Neuronal stem cell (in vitro differentiated cells): ENCODE measurements at regions not wholly inside any gene's neighbourhood (a gene's known extent, or its start where the extent isn't known, plus 50 kb on each side); places are given as distances from the start of the nearest gene placed in this dataset.

Experiments used
- DNase-seq: peaks from one replicate; pipeline ENCODE4 v3.0.0-alpha.2; 2013; ENCODE audit warnings: low spot score
- H2AFZ ChIP-seq: one replicate; pipeline ENCODE4 v1.6.1; 2013; ENCODE audit warnings: mild to moderate bottlenecking, low read length, inconsistent platforms
- H2AK5ac ChIP-seq: 2 replicates; pipeline ENCODE4 v1.6.1; 2013; ENCODE audit warnings: low read depth, mild to moderate bottlenecking, inconsistent platforms, low read length, moderate library complexity, mixed read lengths
- H2BK120ac ChIP-seq: 2 replicates; pipeline ENCODE4 v1.6.1; 2013; ENCODE audit warnings: low read depth, mild to moderate bottlenecking, inconsistent platforms, low read length, moderate library complexity, mixed read lengths
- H2BK12ac ChIP-seq: one replicate; pipeline ENCODE4 v1.6.1; 2013; ENCODE audit warnings: low read length, inconsistent platforms
- H2BK15ac ChIP-seq: 2 replicates; pipeline ENCODE4 v1.6.1; 2013; ENCODE audit warnings: mild to moderate bottlenecking, low read length, inconsistent platforms, mixed read lengths
- H2BK5ac ChIP-seq: one replicate; pipeline ENCODE4 v1.6.1; 2013; ENCODE audit warnings: inconsistent platforms, mild to moderate bottlenecking, low read length, moderate library complexity
- H3K14ac ChIP-seq: one replicate; pipeline ENCODE4 v1.6.1; 2013; ENCODE audit warnings: low read length, inconsistent platforms
- H3K18ac ChIP-seq: 2 replicates; pipeline ENCODE4 v1.6.1; 2013; ENCODE audit warnings: low read length, inconsistent platforms
- H3K23ac ChIP-seq: 2 replicates; pipeline ENCODE4 v1.6.1; 2013; ENCODE audit warnings: low read depth, mild to moderate bottlenecking, mixed read lengths, low read length, inconsistent platforms; ENCODE audit not compliant: poor library complexity
- H3K27ac ChIP-seq: replicated peaks from 3 replicates; pipeline ENCODE4 v1.5.1; 2013; ENCODE audit warnings: low read length, inconsistent platforms
- H3K27me3 ChIP-seq, 3 experiments: 2 replicates each; pipeline ENCODE4 v1.6.1; 2013; ENCODE audit warnings: low read length in 3 of 3, mild to moderate bottlenecking in 2 of 3, inconsistent platforms in 1 of 3, low read depth in 1 of 3, mixed read lengths in 1 of 3, moderate library complexity in 1 of 3; ENCODE audit not compliant: control insufficient read depth in 3 of 3, insufficient read depth in 3 of 3
- H3K36me3 ChIP-seq, 2 donors: replicated peaks in 1 of 2; 2 replicates each; pipeline ENCODE4 v1.6.1; 2013; ENCODE audit warnings: low read length in 2 of 2; ENCODE audit not compliant: control insufficient read depth in 2 of 2, insufficient read depth in 2 of 2
- H3K4ac ChIP-seq: 2 replicates; pipeline ENCODE4 v1.6.1; 2013; ENCODE audit warnings: inconsistent platforms, mild to moderate bottlenecking, low read length, moderate library complexity
- H3K4me1 ChIP-seq, 2 donors: 1 replicate in 1 of 2; 2 replicates in 1 of 2; pipeline ENCODE4 v1.6.1; 2013; ENCODE audit warnings: low read length in 2 of 2, low read depth in 1 of 2; ENCODE audit not compliant: control insufficient read depth in 2 of 2, insufficient read depth in 1 of 2
- H3K4me2 ChIP-seq: one replicate; pipeline ENCODE4 v1.6.1; 2013; ENCODE audit warnings: mild to moderate bottlenecking, low read length, inconsistent platforms; ENCODE audit not compliant: insufficient read depth, poor library complexity, severe bottlenecking
- H3K4me3 ChIP-seq, 2 donors: 2 replicates each; pipeline ENCODE4 v1.5.1; 2013; ENCODE audit warnings: low read length in 2 of 2, mild to moderate bottlenecking in 2 of 2, inconsistent platforms in 1 of 2, moderate library complexity in 1 of 2
- H3K79me1 ChIP-seq: one replicate; pipeline ENCODE4 v1.6.1; 2013; ENCODE audit warnings: low read depth, mild to moderate bottlenecking, inconsistent platforms, low read length, moderate library complexity
- H3K9ac ChIP-seq: one replicate; pipeline ENCODE4 v1.6.1; 2013; ENCODE audit warnings: mild to moderate bottlenecking, low read depth, low read length, inconsistent platforms; ENCODE audit not compliant: poor library complexity
- H3K9me3 ChIP-seq, 2 donors: replicated peaks in 1 of 2; 2 replicates each; pipeline versions ENCODE3 to v1.6.1; 2013; ENCODE audit warnings: low read length in 2 of 2, mild to moderate bottlenecking in 2 of 2, inconsistent platforms in 1 of 2, low read depth in 1 of 2, mixed read lengths in 1 of 2, moderate library complexity in 1 of 2; ENCODE audit not compliant: control insufficient read depth in 2 of 2, insufficient read depth in 1 of 2
- H4K8ac ChIP-seq: one replicate; pipeline ENCODE4 v1.6.1; 2013; ENCODE audit warnings: low read depth, mild to moderate bottlenecking, inconsistent platforms, low read length, moderate library complexity
- H4K91ac ChIP-seq: one replicate; pipeline ENCODE4 v1.6.1; 2013; ENCODE audit warnings: low read length, low read depth, mild to moderate bottlenecking, inconsistent platforms; ENCODE audit not compliant: poor library complexity
- WGBS, 2 donors: extraction: QIAGEN DNeasy Blood & Tissue Kit; methylation state at CpG; one replicate each; pipeline ENCODE4 v1.1.7; 2013; ENCODE audit warnings: missing lambda C conversion rate in 2 of 2, mixed read lengths in 1 of 2; ENCODE audit not compliant: insufficient read length in 2 of 2, insufficient replicate concordance in 1 of 2; ENCODE audit errors: extremely low coverage in 2 of 2; 5-methylcytosine and 5-hydroxymethylcytosine counted together

- peak overlapping the region; percentile 65 for H2AFZ ChIP-seq
- no peak overlapping the region for H3K4me3 ChIP-seq
- H3K18ac ChIP-seq, result no peak overlapping the region
- no peaks in the 10 kb centered on the region for H3K79me1 ChIP-seq
- H3K4ac ChIP-seq, result no peak overlapping the region
- H3K9ac ChIP-seq, result no peak overlapping the region
- no peak overlapping the region for H3K27ac ChIP-seq
- H3K9me3 ChIP-seq, result no peaks in the 10 kb centered on the region
- no peak overlapping the region for H4K8ac ChIP-seq
- H3K27me3 ChIP-seq, result no peaks in the 10 kb centered on the region
- H2BK120ac ChIP-seq, result no peak overlapping the region
- H2BK12ac ChIP-seq, result no peak overlapping the region
- H3K36me3 ChIP-seq, result no peaks in the 10 kb centered on the region
- H3K4me2 ChIP-seq, result no peak overlapping the region
- no peak overlapping the region for H2BK5ac ChIP-seq
- no peak overlapping the region for H4K91ac ChIP-seq
- no peak overlapping the region for H2BK15ac ChIP-seq
- 100% methylated on average over 1 of the region's 4 CpGs; no CpG with 5 or more reads in 1 of the 2 donors for WGBS, 2 donors
- H3K14ac ChIP-seq, result no peak overlapping the region
- H2AK5ac ChIP-seq, result no peak overlapping the region
- no peaks in the 10 kb centered on the region for H3K4me1 ChIP-seq
- no peak for DNase-seq
- no peak overlapping the region for H3K23ac ChIP-seq
Measured at GRCh38 chr5:105898183-105898582, 1772.6 kb downstream of the EFNA5 start.

DNA sequence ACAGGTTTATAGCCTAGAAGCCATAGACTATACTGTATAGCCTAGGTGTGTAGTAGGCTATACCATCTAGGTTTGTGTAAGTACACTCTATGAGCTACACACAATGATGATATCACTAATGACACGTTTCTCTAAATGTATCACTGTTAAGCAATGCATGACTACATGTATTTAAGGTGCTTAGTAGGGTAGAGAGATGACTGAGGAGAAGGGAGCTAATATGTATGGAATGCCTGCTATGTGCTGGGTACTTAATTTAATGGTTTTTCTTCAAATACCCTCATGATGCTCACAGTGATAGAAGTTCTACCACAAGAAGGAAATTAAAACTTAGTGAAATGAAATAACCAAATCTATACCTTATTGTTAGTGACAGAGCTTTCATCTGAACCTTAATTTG is 1785.5 kb downstream of the EFNA5 start:
- H2AFZ ChIP-seq, result no peak overlapping the region
- H3K14ac ChIP-seq, result no peak overlapping the region

GRCh38 chr5:105882956-105883481 is 1787.7 kb downstream of the EFNA5 start:
- no peaks in the 10 kb centered on the region for H3K4me1 ChIP-seq
- H3K4me2 ChIP-seq, result no peak overlapping the region
- no peak overlapping the region for H3K4me3 ChIP-seq
- no peak overlapping the region for H2BK120ac ChIP-seq
- H3K79me1 ChIP-seq, result no peaks in the 10 kb centered on the region
- no peak for DNase-seq
- no peak overlapping the region for H2BK5ac ChIP-seq
- H3K27me3 ChIP-seq, result no peaks in the 10 kb centered on the region
- H2AK5ac ChIP-seq, result no peak overlapping the region
- no peak overlapping the region for H4K8ac ChIP-seq
- H3K14ac ChIP-seq, result no peak overlapping the region
- no CpG with 5 or more reads among the region's 4 CpGs for WGBS, 2 donors
- H2BK15ac ChIP-seq, result no peak overlapping the region
- no peak overlapping the region for H2BK12ac ChIP-seq
- no peak overlapping the region for H3K4ac ChIP-seq
- no peak overlapping the region for H3K9ac ChIP-seq
- H2AFZ ChIP-seq, result no peak overlapping the region
- no peak overlapping the region for H3K23ac ChIP-seq
- no peaks in the 10 kb centered on the region for H3K9me3 ChIP-seq
- H4K91ac ChIP-seq, result no peak overlapping the region
- no peak overlapping the region for H3K27ac ChIP-seq
- no peaks in the 10 kb centered on the region for H3K36me3 ChIP-seq
- H3K18ac ChIP-seq, result no peak overlapping the region

More for the DNA sequence above, 1785.5 kb downstream of the EFNA5 start:
- no peak overlapping the region for H2BK15ac ChIP-seq
- no peak overlapping the region for H2BK5ac ChIP-seq
- H3K9me3 ChIP-seq, result peaks cover 0 to 3% of the 10 kb centered on the region in 2 donors
- no peak overlapping the region for H2BK12ac ChIP-seq
- no peak overlapping the region for H3K18ac ChIP-seq
- H2AK5ac ChIP-seq, result no peak overlapping the region
- H3K4me2 ChIP-seq, result no peak overlapping the region
- no CpG with 5 or more reads among the region's 1 CpG for WGBS, 2 donors
- H4K91ac ChIP-seq, result no peak overlapping the region
- no peaks in the 10 kb centered on the region for H3K79me1 ChIP-seq
- H3K4me1 ChIP-seq, result no peaks in the 10 kb centered on the region
- H4K8ac ChIP-seq, result no peak overlapping the region
- H3K4me3 ChIP-seq, result no peak overlapping the region
- H3K23ac ChIP-seq, result no peak overlapping the region
- H3K27me3 ChIP-seq, result no peaks in the 10 kb centered on the region
- H3K27ac ChIP-seq, result no peak overlapping the region
- H2BK120ac ChIP-seq, result no peak overlapping the region
- no peak overlapping the region for H3K9ac ChIP-seq
- H3K36me3 ChIP-seq, result no peaks in the 10 kb centered on the region
- DNase-seq, result no peak
- H3K4ac ChIP-seq, result no peak overlapping the region

DNA sequence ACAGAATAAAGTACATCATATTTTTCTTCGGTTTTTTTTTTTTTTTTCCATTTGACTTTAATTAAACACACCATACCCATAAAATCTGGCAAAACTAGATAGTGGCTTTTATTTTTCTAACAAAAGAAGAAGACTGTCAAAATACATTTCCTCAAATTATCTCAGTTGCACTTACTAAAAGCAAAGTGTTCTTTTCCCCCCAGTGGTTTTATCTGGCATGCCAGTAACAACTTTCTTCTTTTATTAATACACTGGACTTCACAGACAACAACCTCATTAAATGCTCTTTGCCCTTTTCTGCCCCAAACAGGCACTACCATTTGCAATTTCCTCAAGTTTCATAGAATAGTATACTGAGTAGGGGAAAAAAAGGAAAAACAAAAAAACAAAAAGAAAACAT is 1792.3 kb downstream of the EFNA5 start:
- Histone ChIP-seq H3K18ac (no peak overlapping the region), H3K4ac (no peak overlapping the region), H3K27ac (no peak overlapping the region), H2AK5ac (no peak overlapping the region), H2BK120ac (no peak overlapping the region), H2BK12ac (no peak overlapping the region), H3K14ac (no peak overlapping the region), H3K4me3 (no peak overlapping the region), H3K36me3 (no peaks in the 10 kb centered on the region), H3K4me2 (no peak overlapping the region), H3K23ac (no peak overlapping the region), H2AFZ (no peak overlapping the region), H3K79me1 (no peaks in the 10 kb centered on the region), H3K4me1 (no peaks in the 10 kb centered on the region), H2BK15ac (no peak overlapping the region), H4K8ac (no peak overlapping the region), H3K27me3 (no peaks in the 10 kb centered on the region), H2BK5ac (no peak overlapping the region), H3K9ac (no peak overlapping the region), H4K91ac (no peak overlapping the region), H3K9me3 (no peaks in the 10 kb centered on the region)
- no peak for DNase-seq
- no CpG with 5 or more reads among the region's 1 CpG for WGBS, 2 donors
